ENCODE measurements at regions not wholly inside any gene's neighbourhood (a gene's known extent, or its start where the extent isn't known, plus 50 kb on each side); places are given as distances from the start of the nearest gene placed in this dataset.

DNA sequence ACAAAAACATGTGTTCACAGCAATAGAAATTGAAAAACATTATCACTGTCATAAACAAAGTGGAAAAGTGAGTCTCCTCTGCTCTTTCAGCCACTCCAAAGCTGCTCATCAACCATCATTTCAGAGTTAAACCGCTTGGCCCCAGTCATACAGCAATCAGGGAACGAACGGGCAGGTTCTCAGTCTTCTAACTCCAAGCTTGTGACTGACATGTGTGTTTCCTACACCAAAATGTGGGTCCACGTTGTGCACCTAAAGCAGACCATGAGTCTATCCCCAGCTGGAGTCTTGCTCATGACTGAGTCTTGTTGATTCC, 582.6 kb upstream of the ID2 start:
- TF ChIP-seq POLR2A (IDR thresholded peaks at IDR 0.05): no peak
- TF ChIP-seq, protein P1, sequence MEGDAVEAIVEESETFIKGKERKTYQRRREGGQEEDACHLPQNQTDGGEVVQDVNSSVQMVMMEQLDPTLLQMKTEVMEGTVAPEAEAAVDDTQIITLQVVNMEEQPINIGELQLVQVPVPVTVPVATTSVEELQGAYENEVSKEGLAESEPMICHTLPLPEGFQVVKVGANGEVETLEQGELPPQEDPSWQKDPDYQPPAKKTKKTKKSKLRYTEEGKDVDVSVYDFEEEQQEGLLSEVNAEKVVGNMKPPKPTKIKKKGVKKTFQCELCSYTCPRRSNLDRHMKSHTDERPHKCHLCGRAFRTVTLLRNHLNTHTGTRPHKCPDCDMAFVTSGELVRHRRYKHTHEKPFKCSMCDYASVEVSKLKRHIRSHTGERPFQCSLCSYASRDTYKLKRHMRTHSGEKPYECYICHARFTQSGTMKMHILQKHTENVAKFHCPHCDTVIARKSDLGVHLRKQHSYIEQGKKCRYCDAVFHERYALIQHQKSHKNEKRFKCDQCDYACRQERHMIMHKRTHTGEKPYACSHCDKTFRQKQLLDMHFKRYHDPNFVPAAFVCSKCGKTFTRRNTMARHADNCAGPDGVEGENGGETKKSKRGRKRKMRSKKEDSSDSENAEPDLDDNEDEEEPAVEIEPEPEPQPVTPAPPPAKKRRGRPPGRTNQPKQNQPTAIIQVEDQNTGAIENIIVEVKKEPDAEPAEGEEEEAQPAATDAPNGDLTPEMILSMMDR (IDR thresholded peaks at IDR 0.05): no peak

Data from heart left ventricle (tissue), 13 donors.